HL-60 (cell line): ENCODE measurements at regions not wholly inside any gene's neighbourhood (a gene's known extent, or its start where the extent isn't known, plus 50 kb on each side); places are given as distances from the start of the nearest gene placed in this dataset.

Source experiments
- DNase-seq, 2 experiments: peaks; one replicate each; pipeline ENCODE4 v3.0.0-alpha.2; 2010 to 2020; ENCODE audit warnings: low read depth in 1 of 2, low spot score in 1 of 2
- H3K27ac ChIP-seq: fragments of 250-450 bp; sonication (Bioruptor Pico); replicated peaks from 2 replicates; pipeline ENCODE4 v1.5.1; 2020; ENCODE audit warnings: mild to moderate bottlenecking, moderate library complexity
- H3K27me3 ChIP-seq: fragments of 250-450 bp; sonication (Bioruptor Pico); 2 replicates; pipeline ENCODE4 v1.5.1; 2021; ENCODE audit warnings: mild to moderate bottlenecking, moderate library complexity; ENCODE audit not compliant: insufficient read depth, poor library complexity, severe bottlenecking
- H3K4me3 ChIP-seq: replicated peaks from 2 replicates; pipeline ENCODE4 v1.5.1; 2011; ENCODE audit warnings: mild to moderate bottlenecking, control low read depth, low read length; ENCODE audit not compliant: insufficient read depth
- GABPA ChIP-seq: IDR thresholded peaks from 2 replicates; pipeline ENCODE4 v1.6.1; 2012; ENCODE audit warnings: low read depth
- POLR2AphosphoS5 ChIP-seq: IDR thresholded peaks from 2 replicates; pipeline ENCODE4 v1.6.1; 2012; ENCODE audit warnings: low read depth
- SPI1 ChIP-seq: IDR thresholded peaks from 2 replicates; pipeline ENCODE4 v1.6.1; 2012; ENCODE audit warnings: low read depth, mild to moderate bottlenecking, borderline replicate concordance
- TF ChIP-seq, protein P1 (sequence below): IDR thresholded peaks from one replicate; pipeline ENCODE4 v1.5.1; 2011; ENCODE audit warnings: low read length, control low read depth, inconsistent platforms; ENCODE audit not compliant: insufficient read depth
- TF ChIP-seq, protein P2 (sequence below): IDR thresholded peaks from 2 replicates; pipeline ENCODE4 v1.6.1; 2012; ENCODE audit warnings: low read depth; ENCODE audit not compliant: insufficient replicate concordance

DNA sequence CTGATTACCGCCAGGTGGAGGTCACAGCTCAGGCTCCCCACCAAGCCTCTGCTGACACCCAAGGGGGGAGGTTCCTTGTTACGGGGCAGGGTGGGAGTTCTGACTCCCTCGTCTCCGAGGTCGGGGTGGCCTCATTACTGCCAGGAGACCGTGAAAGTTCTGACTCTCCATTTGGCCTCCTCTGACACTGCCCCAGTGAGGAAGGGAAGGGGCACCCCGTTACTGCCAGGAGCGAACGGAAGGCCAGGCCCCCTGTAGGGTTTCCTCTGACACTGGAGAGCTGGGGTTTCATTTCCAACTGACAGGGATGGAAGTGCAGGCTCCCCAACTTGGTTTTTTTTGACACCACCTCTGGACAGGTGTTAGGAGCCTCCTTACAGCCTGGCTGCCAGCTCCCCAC is 138.1 kb upstream of the EEPD1 start:
- no peaks in the 10 kb centered on the region for H3K27me3 ChIP-seq
- no peak overlapping the region for H3K4me3 ChIP-seq
- no peak for DNase-seq
- no peak overlapping the region for H3K27ac ChIP-seq
- TF ChIP-seq POLR2AphosphoS5 (no peak), GABPA (no peak), SPI1 (no peak)
- TF ChIP-seq, protein P1, sequence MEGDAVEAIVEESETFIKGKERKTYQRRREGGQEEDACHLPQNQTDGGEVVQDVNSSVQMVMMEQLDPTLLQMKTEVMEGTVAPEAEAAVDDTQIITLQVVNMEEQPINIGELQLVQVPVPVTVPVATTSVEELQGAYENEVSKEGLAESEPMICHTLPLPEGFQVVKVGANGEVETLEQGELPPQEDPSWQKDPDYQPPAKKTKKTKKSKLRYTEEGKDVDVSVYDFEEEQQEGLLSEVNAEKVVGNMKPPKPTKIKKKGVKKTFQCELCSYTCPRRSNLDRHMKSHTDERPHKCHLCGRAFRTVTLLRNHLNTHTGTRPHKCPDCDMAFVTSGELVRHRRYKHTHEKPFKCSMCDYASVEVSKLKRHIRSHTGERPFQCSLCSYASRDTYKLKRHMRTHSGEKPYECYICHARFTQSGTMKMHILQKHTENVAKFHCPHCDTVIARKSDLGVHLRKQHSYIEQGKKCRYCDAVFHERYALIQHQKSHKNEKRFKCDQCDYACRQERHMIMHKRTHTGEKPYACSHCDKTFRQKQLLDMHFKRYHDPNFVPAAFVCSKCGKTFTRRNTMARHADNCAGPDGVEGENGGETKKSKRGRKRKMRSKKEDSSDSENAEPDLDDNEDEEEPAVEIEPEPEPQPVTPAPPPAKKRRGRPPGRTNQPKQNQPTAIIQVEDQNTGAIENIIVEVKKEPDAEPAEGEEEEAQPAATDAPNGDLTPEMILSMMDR = no peak
- TF ChIP-seq, protein P2, sequence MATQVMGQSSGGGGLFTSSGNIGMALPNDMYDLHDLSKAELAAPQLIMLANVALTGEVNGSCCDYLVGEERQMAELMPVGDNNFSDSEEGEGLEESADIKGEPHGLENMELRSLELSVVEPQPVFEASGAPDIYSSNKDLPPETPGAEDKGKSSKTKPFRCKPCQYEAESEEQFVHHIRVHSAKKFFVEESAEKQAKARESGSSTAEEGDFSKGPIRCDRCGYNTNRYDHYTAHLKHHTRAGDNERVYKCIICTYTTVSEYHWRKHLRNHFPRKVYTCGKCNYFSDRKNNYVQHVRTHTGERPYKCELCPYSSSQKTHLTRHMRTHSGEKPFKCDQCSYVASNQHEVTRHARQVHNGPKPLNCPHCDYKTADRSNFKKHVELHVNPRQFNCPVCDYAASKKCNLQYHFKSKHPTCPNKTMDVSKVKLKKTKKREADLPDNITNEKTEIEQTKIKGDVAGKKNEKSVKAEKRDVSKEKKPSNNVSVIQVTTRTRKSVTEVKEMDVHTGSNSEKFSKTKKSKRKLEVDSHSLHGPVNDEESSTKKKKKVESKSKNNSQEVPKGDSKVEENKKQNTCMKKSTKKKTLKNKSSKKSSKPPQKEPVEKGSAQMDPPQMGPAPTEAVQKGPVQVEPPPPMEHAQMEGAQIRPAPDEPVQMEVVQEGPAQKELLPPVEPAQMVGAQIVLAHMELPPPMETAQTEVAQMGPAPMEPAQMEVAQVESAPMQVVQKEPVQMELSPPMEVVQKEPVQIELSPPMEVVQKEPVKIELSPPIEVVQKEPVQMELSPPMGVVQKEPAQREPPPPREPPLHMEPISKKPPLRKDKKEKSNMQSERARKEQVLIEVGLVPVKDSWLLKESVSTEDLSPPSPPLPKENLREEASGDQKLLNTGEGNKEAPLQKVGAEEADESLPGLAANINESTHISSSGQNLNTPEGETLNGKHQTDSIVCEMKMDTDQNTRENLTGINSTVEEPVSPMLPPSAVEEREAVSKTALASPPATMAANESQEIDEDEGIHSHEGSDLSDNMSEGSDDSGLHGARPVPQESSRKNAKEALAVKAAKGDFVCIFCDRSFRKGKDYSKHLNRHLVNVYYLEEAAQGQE = no peak

DNA sequence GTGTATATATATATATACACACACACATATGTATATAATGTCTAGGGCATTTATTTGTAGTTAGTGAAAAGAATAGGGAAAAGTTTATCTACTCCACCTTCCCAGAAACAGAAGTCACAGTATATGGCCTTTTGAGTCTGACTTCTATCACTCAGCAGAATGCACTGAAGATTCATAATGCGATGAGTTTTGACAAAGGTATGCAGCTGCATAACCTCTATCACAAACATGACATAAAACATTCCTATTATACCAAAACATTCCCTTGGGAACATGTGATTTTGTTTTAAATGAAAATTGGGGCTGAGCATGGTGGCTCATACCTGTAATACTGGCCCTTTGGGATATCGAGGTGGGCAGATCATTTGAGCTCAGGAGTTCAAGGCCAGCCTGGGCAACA is 137.3 kb upstream of the EEPD1 start:
- Histone ChIP-seq H3K27me3 (no peaks in the 10 kb centered on the region), H3K27ac (no peak overlapping the region), H3K4me3 (no peak overlapping the region)
- TF ChIP-seq GABPA = no peak
- TF ChIP-seq, protein P2 = no peak
- no peak for TF ChIP-seq SPI1
- TF ChIP-seq, protein P1 = no peak
- no peak for TF ChIP-seq POLR2AphosphoS5
- DNase-seq = no peak

DNA sequence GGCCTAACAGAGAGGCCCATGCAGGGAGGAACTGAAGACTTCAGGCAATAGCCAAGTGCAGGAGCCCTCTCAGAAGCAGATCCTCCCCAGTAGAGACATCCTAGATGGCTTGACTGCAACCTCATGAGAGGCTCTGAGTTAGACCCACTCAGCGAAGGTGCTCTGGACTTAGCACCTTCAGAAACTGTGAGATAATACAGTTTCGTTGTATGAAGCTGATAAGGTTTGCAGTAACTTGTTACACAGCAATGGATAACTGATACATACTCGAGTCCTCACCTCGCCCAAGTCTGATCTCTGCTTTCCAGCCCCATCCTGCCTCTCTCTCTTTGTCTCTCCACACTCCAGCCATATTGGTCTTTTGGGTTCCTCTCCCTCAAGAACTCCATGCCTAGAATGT is 136.4 kb upstream of the EEPD1 start:
- H3K27ac ChIP-seq = no peak overlapping the region
- no peaks in the 10 kb centered on the region for H3K27me3 ChIP-seq
- H3K4me3 ChIP-seq = no peak overlapping the region
- TF ChIP-seq, protein P2 = no peak
- TF ChIP-seq SPI1 (no peak), GABPA (no peak), POLR2AphosphoS5 (no peak)
- TF ChIP-seq, protein P1 = no peak
- no peak for DNase-seq
